ENCODE measurements at regions not wholly inside any gene's neighbourhood (a gene's known extent, or its start where the extent isn't known, plus 50 kb on each side); places are given as distances from the start of the nearest gene placed in this dataset.

DNA sequence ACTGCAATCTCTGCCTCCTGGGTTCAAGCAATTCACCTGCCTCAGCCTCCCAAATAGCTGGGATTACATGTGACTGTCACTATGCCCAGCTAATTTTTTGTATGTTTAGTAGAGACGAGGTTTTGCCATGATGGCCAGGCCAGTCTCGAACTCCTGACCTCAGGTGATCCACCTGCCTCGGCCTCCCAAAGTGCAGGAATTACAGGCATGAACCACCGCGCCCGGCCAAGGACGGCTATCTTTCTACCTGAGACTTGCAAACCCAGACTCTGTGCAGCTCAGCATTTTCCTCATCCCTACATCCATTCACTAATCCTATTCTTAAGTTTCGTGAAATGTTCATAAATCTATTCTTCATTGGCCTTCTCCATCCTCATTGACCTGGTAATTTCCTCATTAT lies 330.0 kb downstream of the ANTXR2 start:
- Histone ChIP-seq H3K79me2 (ENCODE audit: control insufficient read depth, insufficient read depth, low read length) (no peaks in the 10 kb centered on the region), H3K9me3 (replicated peaks; ENCODE audit: control insufficient read depth, insufficient read depth, low read length) (no peaks in the 10 kb centered on the region), H2AFZ (ENCODE audit: control insufficient read depth, low read depth, low read length) (no peak overlapping the region), H3K4me3 (no peak overlapping the region), H3K9ac (ENCODE audit: control insufficient read depth, insufficient read depth, low read length) (no peak overlapping the region), H3K36me3 (ENCODE audit: control insufficient read depth in 2 of 2, insufficient read depth in 2 of 2, low read length in 1 of 2) (no peaks in the 10 kb centered on the region), H4K20me1 (ENCODE audit: control insufficient read depth, insufficient read depth) (no peaks in the 10 kb centered on the region), H3K4me2 (ENCODE audit: control insufficient read depth, insufficient read depth) (no peak overlapping the region), H3K27ac (ENCODE audit: control insufficient read depth, insufficient read depth) (no peak overlapping the region), H3K4me1 (ENCODE audit: control insufficient read depth, insufficient read depth, low read length) (no peaks in the 10 kb centered on the region), H3K27me3 (replicated peaks in 1 of 2; ENCODE audit: control insufficient read depth in 2 of 2, insufficient read depth in 2 of 2, low read length in 1 of 2) (no peaks in the 10 kb centered on the region)
- ATAC-seq: no peak
- no peak for FAIRE-seq
- CTCF ChIA-PET: no interaction called here
- in situ Hi-C loops (cut with MboI): no loop called here
- TF ChIP-seq CBFB (IDR thresholded peaks at IDR 0.05; ENCODE audit: low read depth): no peak
- no peak for TF ChIP-seq MTA2 (IDR thresholded peaks at IDR 0.05; ENCODE audit: low read depth)
- TF ChIP-seq RB1 (IDR thresholded peaks at IDR 0.05; ENCODE audit: borderline replicate concordance): no peak
- no TSS peak for BruUV-seq (replicated peaks)
- intact Hi-C loops (cut with micrococcal nuclease; ENCODE audit: unreplicated experiment): no loop called here
- RAD21 ChIA-PET (ENCODE audit: unreplicated experiment): no interaction called here
- POLR2A ChIA-PET: interaction anchor here (0.7 kb wide), 1 partner anchor 17 kb away, joined by 3 read pairs; no protein-coding TSS in a partner anchor
- 59% methylated on average over 8 of the region's 8 CpGs for WGBS (ENCODE audit: insufficient coverage, insufficient replicate concordance, low lambda C conversion rate, missing lambda C conversion rate)
- SMC1A ChIA-PET (ENCODE audit: uncharacterized antibody, unreplicated experiment): no interaction called here
- DNase-seq (ENCODE audit: low read depth, low spot score): no peak

DNA sequence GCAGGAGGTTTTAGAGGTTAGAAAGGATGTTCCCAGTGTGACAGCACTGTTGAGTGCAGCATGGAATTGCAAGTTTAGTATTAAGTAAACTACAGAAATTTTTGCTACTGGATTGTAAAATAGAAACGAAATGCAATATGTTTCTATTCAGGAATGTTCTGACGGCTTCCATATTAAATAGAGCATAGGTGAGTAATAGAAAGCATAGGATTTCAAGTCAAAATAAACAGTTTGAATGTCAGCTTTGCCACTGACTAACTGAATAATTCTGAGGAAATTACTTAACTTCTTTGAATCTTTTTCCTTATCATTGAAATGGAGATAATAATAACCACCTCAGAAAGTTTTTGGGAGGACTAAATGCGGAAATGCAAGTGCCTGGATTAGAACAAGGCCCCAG lies 331.9 kb upstream of the GK2 start:
- ChIA-PET CTCF (no interaction called here), POLR2A (no interaction called here), SMC1A (ENCODE audit: uncharacterized antibody, unreplicated experiment) (no interaction called here), RAD21 (ENCODE audit: unreplicated experiment) (no interaction called here)
- H4K20me1 ChIP-seq (ENCODE audit: control insufficient read depth, insufficient read depth): no peaks in the 10 kb centered on the region
- in situ Hi-C loops (cut with MboI) (no loop called here), intact Hi-C loops (cut with micrococcal nuclease; ENCODE audit: unreplicated experiment) (no loop called here)
- DNase-seq (ENCODE audit: low read depth, low spot score) (no peak), ATAC-seq (no peak), FAIRE-seq (no peak)
- no peak overlapping the region for H3K4me2 ChIP-seq (ENCODE audit: control insufficient read depth, insufficient read depth)
- no TSS peak for BruUV-seq (replicated peaks)
- H3K79me2 ChIP-seq (ENCODE audit: control insufficient read depth, insufficient read depth, low read length): no peaks in the 10 kb centered on the region
- no peak overlapping the region for H3K4me3 ChIP-seq
- no peaks in the 10 kb centered on the region for H3K9me3 ChIP-seq (replicated peaks; ENCODE audit: control insufficient read depth, insufficient read depth, low read length)
- H3K27ac ChIP-seq (ENCODE audit: control insufficient read depth, insufficient read depth): no peak overlapping the region
- H3K9ac ChIP-seq (ENCODE audit: control insufficient read depth, insufficient read depth, low read length): no peak overlapping the region
- 0% methylated on average over 3 of the region's 3 CpGs for WGBS (ENCODE audit: insufficient coverage, insufficient replicate concordance, low lambda C conversion rate, missing lambda C conversion rate)
- H3K36me3 ChIP-seq (ENCODE audit: control insufficient read depth in 2 of 2, insufficient read depth in 2 of 2, low read length in 1 of 2): no peaks in the 10 kb centered on the region
- no peaks in the 10 kb centered on the region for H3K27me3 ChIP-seq (replicated peaks in 1 of 2; ENCODE audit: control insufficient read depth in 2 of 2, insufficient read depth in 2 of 2, low read length in 1 of 2)
- TF ChIP-seq BCL11A (IDR thresholded peaks at IDR 0.05; ENCODE audit: low read depth, low read length) (no peak), NFYA (IDR thresholded peaks at IDR 0.05; ENCODE audit: borderline replicate concordance, low read depth, low read length) (no peak), ZBED1 (IDR thresholded peaks at IDR 0.05; ENCODE audit: borderline replicate concordance) (no peak)
- TF ChIP-seq, protein P1, sequence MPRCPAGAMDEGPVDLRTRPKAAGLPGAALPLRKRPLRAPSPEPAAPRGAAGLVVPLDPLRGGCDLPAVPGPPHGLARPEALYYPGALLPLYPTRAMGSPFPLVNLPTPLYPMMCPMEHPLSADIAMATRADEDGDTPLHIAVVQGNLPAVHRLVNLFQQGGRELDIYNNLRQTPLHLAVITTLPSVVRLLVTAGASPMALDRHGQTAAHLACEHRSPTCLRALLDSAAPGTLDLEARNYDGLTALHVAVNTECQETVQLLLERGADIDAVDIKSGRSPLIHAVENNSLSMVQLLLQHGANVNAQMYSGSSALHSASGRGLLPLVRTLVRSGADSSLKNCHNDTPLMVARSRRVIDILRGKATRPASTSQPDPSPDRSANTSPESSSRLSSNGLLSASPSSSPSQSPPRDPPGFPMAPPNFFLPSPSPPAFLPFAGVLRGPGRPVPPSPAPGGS (IDR thresholded peaks at IDR 0.05; ENCODE audit: borderline replicate concordance, insufficient read depth, low read depth, low read length, poor library complexity, severe bottlenecking): no peak
- no peak overlapping the region for H2AFZ ChIP-seq (ENCODE audit: control insufficient read depth, low read depth, low read length)
- H3K4me1 ChIP-seq (ENCODE audit: control insufficient read depth, insufficient read depth, low read length): no peaks in the 10 kb centered on the region
